Panc1 (cell line): ENCODE measurements at regions not wholly inside any gene's neighbourhood (a gene's known extent, or its start where the extent isn't known, plus 50 kb on each side); places are given as distances from the start of the nearest gene placed in this dataset.

ENCODE experiments used
- ATAC-seq: fragments of 200-7000 bp; cut with Tn5 transposase; 2 replicates; pipeline ENCODE4 v1.9.1; 2020; ENCODE audit warnings: mild to moderate bottlenecking, moderate library complexity
- BruUV-seq: library from RNA; stranded (reverse); fragments of 400-500 nt; replicated peaks from 2 replicates; lab custom pipeline; 2021; lab: Mats Ljungman, UMichigan
- CTCF ChIA-PET: fragments of 300-600 bp; sonication (Branson Sonifier 250); formaldehyde crosslinking; loops from one replicate; lab custom pipeline; 2022; ENCODE audit warnings: antibody characterized with exemption; lab: Charles Lee
- POLR2A ChIA-PET: fragments of 300-600 bp; sonication (Branson Sonifier 250); formaldehyde crosslinking; loops from one replicate; lab custom pipeline; 2022; ENCODE audit warnings: antibody characterized with exemption; lab: Charles Lee
- DNase-seq: peaks from one replicate; pipeline ENCODE4 v3.0.0-alpha.2; 2010; ENCODE audit warnings: low read depth, low spot score
- H3K27ac ChIP-seq: 2 replicates; pipeline ENCODE4 v1.5.1; 2011; ENCODE audit warnings: mild to moderate bottlenecking, low read length, inconsistent platforms
- H3K27me3 ChIP-seq: fragments of 200-500 bp; sonication (Bioruptor generic); 2 replicates; pipeline ENCODE4 v1.6.0; 2014; ENCODE audit warnings: low read length, inconsistent platforms; ENCODE audit not compliant: control insufficient read depth, insufficient read depth
- H3K36me3 ChIP-seq: fragments of 200-500 bp; sonication (Bioruptor generic); 2 replicates; pipeline ENCODE4 v1.5.1; 2014; ENCODE audit warnings: inconsistent platforms, mild to moderate bottlenecking, low read length, moderate library complexity; ENCODE audit not compliant: control insufficient read depth, insufficient read depth
- H3K4me1 ChIP-seq: 2 replicates; pipeline ENCODE4 v1.5.1; 2011; ENCODE audit warnings: inconsistent platforms, mild to moderate bottlenecking, low read length, moderate library complexity; ENCODE audit not compliant: control insufficient read depth, insufficient read depth
- H3K4me3 ChIP-seq, 2 experiments: 2 replicates each; pipeline ENCODE4 v1.5.1; 2011 to 2012; ENCODE audit warnings: low read depth in 2 of 2, low read length in 2 of 2, mild to moderate bottlenecking in 2 of 2, inconsistent platforms in 1 of 2, moderate library complexity in 1 of 2
- H3K9me3 ChIP-seq: fragments of 200-500 bp; sonication (Bioruptor generic); 2 replicates; pipeline ENCODE4 v1.5.1; 2014; ENCODE audit warnings: low read depth, mild to moderate bottlenecking, inconsistent platforms, low read length, moderate library complexity; ENCODE audit not compliant: control insufficient read depth, insufficient read depth
- CTCF ChIP-seq: fragments of 450-650 bp; IDR thresholded peaks from 2 replicates; pipeline ENCODE4 v1.5.1; 2017; ENCODE audit warnings: mild to moderate bottlenecking
- POLR2AphosphoS5 ChIP-seq: IDR thresholded peaks from 2 replicates; pipeline ENCODE4 v1.6.1; 2012; ENCODE audit warnings: mild to moderate bottlenecking, low read depth, low read length, moderate library complexity
- SIN3A ChIP-seq: IDR thresholded peaks from 2 replicates; pipeline ENCODE4 v1.6.1; 2012; ENCODE audit warnings: low read depth, mild to moderate bottlenecking, low read length, moderate library complexity, borderline replicate concordance; ENCODE audit not compliant: insufficient read depth
- TCF7L2 ChIP-seq: IDR thresholded peaks from 2 replicates; pipeline ENCODE4 v1.6.1; 2011; ENCODE audit warnings: mild to moderate bottlenecking, low read depth, low read length, inconsistent platforms
- in situ Hi-C: cut with HindIII; loops from 2 replicates; pipeline ENCODE4 v1.10.0; 2016; ENCODE audit warnings: low sequenced_read_pairs, low pct_unique_long_range_greater_than_20kb
- intact Hi-C: fragments of 100-400 bp; cut with micrococcal nuclease; formaldehyde crosslinking; loops from one replicate; pipeline ENCODE4 v1.10.0; 2022; ENCODE audit not compliant: unreplicated experiment
- TF ChIP-seq, protein P1 (sequence below), 2 experiments: IDR thresholded peaks; 2 replicates each; pipeline ENCODE4 v1.6.1; 2011 to 2012; ENCODE audit warnings: low read depth in 2 of 2, control low read depth in 1 of 2, low read length in 1 of 2, mild to moderate bottlenecking in 1 of 2, moderate library complexity in 1 of 2; ENCODE audit not compliant: insufficient read depth in 1 of 2

- no peaks in the 10 kb centered on the region for H3K27me3 ChIP-seq
- in situ Hi-C loops = no loop called here
- ChIA-PET CTCF (no interaction called here), POLR2A (no interaction called here)
- intact Hi-C loops = no loop called here
- H3K27ac ChIP-seq = no peak overlapping the region
- DNase-seq (no peak), ATAC-seq (no peak)
- H3K9me3 ChIP-seq = no peaks in the 10 kb centered on the region
- TF ChIP-seq, protein P1, sequence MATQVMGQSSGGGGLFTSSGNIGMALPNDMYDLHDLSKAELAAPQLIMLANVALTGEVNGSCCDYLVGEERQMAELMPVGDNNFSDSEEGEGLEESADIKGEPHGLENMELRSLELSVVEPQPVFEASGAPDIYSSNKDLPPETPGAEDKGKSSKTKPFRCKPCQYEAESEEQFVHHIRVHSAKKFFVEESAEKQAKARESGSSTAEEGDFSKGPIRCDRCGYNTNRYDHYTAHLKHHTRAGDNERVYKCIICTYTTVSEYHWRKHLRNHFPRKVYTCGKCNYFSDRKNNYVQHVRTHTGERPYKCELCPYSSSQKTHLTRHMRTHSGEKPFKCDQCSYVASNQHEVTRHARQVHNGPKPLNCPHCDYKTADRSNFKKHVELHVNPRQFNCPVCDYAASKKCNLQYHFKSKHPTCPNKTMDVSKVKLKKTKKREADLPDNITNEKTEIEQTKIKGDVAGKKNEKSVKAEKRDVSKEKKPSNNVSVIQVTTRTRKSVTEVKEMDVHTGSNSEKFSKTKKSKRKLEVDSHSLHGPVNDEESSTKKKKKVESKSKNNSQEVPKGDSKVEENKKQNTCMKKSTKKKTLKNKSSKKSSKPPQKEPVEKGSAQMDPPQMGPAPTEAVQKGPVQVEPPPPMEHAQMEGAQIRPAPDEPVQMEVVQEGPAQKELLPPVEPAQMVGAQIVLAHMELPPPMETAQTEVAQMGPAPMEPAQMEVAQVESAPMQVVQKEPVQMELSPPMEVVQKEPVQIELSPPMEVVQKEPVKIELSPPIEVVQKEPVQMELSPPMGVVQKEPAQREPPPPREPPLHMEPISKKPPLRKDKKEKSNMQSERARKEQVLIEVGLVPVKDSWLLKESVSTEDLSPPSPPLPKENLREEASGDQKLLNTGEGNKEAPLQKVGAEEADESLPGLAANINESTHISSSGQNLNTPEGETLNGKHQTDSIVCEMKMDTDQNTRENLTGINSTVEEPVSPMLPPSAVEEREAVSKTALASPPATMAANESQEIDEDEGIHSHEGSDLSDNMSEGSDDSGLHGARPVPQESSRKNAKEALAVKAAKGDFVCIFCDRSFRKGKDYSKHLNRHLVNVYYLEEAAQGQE (IDR thresholded peaks at IDR 0.05; ENCODE audit: insufficient read depth in 1 of 2, low read depth in 2 of 2, low read length in 1 of 2) = no peak
- TF ChIP-seq POLR2AphosphoS5 (no peak), CTCF (no peak), TCF7L2 (no peak), SIN3A (no peak)
- H3K4me1 ChIP-seq = 0 out of 2 replicates have a peak, but pooled peaks cover 5% of the 10 kb centered on the region
- no peaks in the 10 kb centered on the region for H3K36me3 ChIP-seq
- no peak overlapping the region for H3K4me3 ChIP-seq
- no TSS peak for BruUV-seq
Measured at GRCh38 chr5:34501016-34501415, 155.1 kb upstream of the RAI14 start.

DNA sequence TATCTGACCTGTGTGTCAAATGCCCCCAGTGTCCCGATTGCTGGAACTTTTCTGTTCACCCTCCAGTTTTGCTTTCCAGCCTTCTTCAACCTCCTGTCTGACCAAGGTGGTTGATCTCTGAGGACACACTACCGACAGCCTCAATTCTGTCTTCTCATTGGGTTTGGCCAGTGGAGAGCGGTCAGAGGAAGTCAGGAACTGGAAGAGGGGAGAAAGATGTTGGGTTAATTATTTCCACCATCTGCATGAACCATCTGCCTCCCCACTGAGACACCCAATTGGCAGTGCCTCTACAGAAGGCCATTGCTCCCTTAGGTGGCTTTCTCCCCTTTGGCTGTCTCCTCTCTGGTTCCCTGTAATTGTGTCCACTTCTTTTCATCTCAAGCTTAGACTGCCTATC is 154.3 kb upstream of the RAI14 start:
- Histone ChIP-seq H3K27ac (no peak overlapping the region), H3K27me3 (no peaks in the 10 kb centered on the region), H3K4me1 (0 out of 2 replicates have a peak, but pooled peaks cover 5% of the 10 kb centered on the region), H3K4me3 (no peak overlapping the region), H3K36me3 (no peaks in the 10 kb centered on the region), H3K9me3 (no peaks in the 10 kb centered on the region)
- in situ Hi-C loops (no loop called here), intact Hi-C loops (no loop called here)
- ChIA-PET CTCF (no interaction called here), POLR2A (no interaction called here)
- TF ChIP-seq, protein P1 (IDR thresholded peaks at IDR 0.05; ENCODE audit: insufficient read depth in 1 of 2, low read depth in 2 of 2, low read length in 1 of 2) = no peak
- no peak for TF ChIP-seq POLR2AphosphoS5
- TF ChIP-seq CTCF = no peak
- no peak for TF ChIP-seq TCF7L2
- TF ChIP-seq SIN3A = no peak
- no peak for DNase-seq
- no TSS peak for BruUV-seq
- ATAC-seq = no peak
